HG03565 (cell line): ENCODE measurements at regions not wholly inside any gene's neighbourhood (a gene's known extent, or its start where the extent isn't known, plus 50 kb on each side); places are given as distances from the start of the nearest gene placed in this dataset.

Experiments used
- ATAC-seq: cut with Tn5 transposase; IDR thresholded peaks from one replicate; pipeline ENCODE4 v1.9.1; 2021; ENCODE audit warnings: mild to moderate bottlenecking, moderate library complexity; ENCODE audit not compliant: unreplicated experiment

DNA sequence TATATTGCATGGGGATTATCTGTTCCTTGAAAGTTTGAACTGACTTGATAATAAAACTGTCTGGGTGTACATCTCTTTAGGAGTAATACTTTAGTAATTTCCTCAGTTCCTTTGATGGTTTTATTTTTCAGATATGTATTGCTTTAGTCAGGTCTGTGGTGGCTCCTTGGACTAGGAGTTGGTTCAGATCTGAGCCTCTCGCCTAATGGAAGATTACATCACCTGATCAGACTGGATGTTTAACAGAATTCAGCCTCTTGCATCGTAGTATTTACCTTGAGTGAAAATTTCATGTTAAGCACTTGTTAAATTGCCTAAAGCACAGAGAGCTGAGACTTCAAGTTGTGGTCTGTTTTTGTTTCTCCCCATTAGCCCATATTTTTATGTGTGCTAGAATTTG, 267.3 kb downstream of the MAP2K4 start:
- ATAC-seq, result no peak

DNA sequence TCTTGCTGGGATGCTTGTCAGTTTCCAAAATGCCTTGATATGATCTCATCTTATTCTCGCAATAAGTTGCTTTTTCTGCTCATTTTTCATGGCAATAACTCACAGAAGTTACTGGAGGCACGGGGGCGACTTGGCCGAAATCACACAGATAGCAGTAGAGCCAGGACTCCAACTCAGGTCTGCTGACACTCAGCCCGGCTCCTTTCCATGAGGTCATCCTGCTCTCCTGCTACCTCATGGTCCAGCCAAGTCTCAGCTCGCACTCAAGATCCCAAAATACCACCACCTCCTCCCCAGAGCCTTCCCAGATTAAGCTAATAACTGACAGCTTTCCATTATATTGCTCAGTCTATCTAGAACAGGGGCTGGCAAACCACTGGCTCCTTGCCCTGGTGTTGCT, 269.5 kb downstream of the MAP2K4 start:
- no peak for ATAC-seq

- ATAC-seq, result no peak
These were observed 275.5 kb downstream of the MAP2K4 start for GRCh38 chr17:12296209-12296625.

- no peak for ATAC-seq
These were observed 280.9 kb downstream of the MAP2K4 start for GRCh38 chr17:12301551-12301950.

DNA sequence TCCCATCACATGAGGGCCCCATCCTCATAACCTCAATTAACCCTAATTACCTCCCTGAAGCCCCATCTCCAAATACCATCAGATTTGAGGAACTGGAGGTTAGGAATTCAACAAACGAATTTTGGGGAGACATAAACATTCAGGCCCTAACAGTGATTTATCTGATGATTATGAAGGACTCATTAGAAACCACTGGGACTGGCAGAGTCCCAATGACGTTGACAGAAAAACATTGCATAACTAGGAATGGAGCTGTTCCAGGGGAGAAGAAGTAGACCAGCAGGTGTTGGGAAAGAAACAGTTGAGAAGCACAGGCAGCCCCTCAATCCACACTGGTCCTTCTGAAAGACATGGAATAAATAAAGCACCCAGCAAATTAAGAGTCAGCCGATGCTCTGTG, 282.0 kb downstream of the MAP2K4 start:
- no peak for ATAC-seq

DNA sequence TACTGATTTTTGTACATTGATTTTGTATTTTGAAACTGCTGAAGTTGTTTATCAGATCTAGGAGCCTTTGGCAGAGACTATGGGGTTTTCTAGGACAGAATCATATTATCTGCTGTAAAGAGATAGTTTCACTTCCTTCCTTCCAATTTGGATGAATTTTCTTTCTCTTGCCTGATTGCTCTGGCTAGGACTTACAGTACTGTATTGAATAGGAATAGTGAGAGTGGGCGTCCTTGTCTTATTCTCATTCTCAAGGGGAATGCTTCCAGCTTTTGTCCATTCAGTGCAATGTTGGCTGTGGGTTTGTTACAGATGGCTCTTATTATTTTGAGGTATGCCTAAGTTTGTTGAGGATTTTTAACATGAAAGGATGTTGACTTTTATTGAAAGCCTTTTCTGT, 290.1 kb downstream of the MAP2K4 start:
- ATAC-seq, result no peak

- ATAC-seq, result no peak
These were observed 292.0 kb downstream of the MAP2K4 start for GRCh38 chr17:12312692-12313091.

DNA sequence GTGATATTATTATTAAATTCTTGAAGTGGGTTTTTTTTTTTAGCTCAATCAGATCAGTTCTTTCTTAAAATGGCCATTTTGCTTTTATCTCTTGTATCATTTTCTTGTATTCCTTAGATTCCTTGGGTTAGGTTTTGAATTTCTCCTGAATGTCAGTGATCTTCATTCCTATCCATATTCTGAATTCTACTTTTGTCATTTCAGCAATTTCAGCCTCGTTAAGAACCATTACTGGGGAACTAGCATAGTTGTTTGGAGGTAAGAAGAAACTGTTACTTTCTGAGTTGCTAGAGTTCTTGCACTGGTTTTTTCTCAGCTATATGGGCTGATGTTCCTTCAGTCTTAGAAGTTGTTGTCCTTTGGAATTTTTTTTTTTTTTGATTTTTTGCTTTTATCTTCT, 293.1 kb downstream of the MAP2K4 start:
- ATAC-seq, result no peak

- ATAC-seq, result no peak
These were observed 295.3 kb downstream of the MAP2K4 start for GRCh38 chr17:12316021-12316420.

GRCh38 chr17:12318571-12319266, 298.0 kb downstream of the MAP2K4 start:
- ATAC-seq, result no peak

DNA sequence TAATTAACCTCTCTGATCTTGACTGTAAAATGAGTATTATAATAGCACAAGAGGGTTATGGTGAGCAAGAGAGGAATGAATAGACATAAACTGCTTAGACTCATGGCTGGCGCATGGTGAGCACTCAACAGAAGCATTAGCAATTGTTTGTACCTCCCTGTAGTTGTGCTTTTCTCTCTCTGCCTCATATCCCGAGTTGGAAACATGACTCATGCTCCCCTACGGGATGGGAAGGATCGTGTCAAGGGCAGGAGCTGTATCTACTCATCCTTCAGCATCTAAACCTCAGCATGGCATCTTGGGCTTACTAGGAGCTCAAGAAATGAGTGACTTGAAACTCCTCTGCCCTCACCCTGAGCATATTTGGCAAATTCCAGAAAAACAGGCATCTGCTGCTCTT, 299.6 kb downstream of the MAP2K4 start:
- ATAC-seq, result no peak

- ATAC-seq, result no peak
These were observed 307.5 kb downstream of the MAP2K4 start for GRCh38 chr17:12328204-12328603.

- no peak for ATAC-seq
These were observed 309.8 kb downstream of the MAP2K4 start for GRCh38 chr17:12330456-12330855.

- ATAC-seq, result no peak
These were observed 320.7 kb downstream of the MAP2K4 start for GRCh38 chr17:12341328-12341727.

DNA sequence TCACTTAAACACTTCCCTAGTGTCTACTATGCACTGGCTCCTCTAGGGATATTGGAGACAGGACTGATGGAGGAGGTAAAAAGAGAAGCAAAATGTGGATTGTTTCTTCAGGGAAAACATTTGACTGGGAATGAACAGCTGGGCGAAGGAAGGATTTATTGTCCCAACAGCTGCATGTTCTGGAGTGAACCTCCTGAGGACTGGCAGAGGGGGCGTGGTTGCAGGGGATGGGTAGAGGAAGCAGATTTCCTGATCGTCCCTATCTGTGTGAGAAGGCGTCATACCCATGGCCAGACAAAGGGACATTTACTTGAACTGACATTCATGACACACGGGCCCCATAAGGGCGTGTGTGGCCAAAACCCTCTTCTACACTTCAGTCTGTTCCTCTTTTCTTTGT, 321.5 kb downstream of the MAP2K4 start:
- ATAC-seq, result no peak

GRCh38 chr17:12342609-12343435, 322.1 kb downstream of the MAP2K4 start:
- ATAC-seq, result no peak

DNA sequence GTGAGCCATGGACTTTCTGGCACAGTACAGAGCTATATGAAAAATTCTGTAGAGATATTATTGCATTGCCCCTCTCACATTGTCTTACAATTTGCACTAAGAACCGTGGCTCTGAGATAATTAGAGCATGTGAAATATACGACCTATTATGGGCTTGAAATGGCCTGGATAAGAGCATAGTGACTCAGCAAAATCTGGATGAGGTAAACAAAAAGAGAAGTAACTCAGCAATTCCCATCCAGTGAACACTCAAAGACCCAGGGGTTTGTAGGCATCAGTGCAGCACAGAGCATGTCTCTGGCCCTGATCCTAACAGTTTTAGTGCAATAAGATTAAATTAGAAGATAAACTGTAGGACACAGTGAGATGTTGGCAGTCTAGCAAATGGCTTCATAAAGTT, 317.2 kb upstream of the MYOCD start:
- no peak for ATAC-seq

DNA sequence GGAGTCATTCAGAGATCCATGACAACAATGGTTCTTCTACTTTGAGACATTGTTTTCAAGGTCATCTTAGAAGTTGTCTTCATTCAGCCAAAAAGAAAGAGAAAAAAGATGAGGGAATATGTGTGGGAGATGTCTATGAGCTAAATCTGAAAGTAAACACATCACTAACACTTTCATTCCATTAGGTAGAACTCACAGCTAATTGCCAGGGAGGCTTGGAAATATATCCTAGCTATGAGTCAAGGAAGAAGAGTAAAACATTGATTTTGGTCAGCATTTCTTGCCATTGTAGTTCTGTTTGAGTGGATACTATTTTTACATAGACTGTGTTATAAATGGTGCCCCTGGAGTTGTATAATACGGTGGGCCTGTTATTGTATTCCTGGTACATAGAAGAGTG, 316.4 kb upstream of the MYOCD start:
- no peak for ATAC-seq

DNA sequence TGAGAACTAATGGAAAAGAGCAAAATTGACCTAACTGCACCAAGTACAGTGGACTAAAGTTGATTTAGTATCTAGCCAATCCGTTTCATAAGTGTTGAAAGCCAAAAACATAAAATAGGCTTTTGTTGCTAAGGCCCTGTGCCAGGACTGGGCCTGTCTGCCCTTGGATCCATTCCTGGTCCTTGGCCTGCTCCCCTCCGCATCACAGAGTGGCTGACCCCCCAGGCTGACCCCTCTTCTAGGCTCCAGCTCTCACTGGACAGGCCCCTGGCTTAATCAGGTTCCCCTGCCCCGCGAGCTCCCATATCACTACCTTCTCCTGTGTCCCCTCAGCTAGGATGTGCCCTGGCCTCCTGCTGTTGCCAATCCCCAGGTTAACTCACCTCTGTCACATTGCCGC, 313.6 kb upstream of the MYOCD start:
- ATAC-seq, result no peak

GRCh38 chr17:12357600-12357999, 308.1 kb upstream of the MYOCD start:
- no peak for ATAC-seq

DNA sequence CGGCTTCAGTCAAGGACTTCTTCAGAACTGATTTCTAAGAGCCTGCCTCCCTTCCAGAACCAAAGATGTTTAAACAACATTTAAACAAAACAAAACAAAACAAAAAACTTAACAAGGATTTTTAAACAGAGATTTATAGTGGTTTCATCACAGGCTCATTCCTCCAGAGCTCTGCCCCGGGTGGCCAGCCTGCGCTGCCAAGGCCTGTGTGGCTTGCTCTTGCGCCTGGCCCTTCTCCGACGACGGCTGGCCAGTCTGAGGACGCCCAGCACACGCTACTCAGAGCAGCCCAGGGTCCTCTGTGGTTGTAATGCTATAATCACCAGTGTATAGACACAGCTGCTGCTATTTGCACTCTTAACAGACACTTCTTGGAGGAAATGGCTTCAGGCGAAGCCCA, 307.2 kb upstream of the MYOCD start:
- no peak for ATAC-seq

DNA sequence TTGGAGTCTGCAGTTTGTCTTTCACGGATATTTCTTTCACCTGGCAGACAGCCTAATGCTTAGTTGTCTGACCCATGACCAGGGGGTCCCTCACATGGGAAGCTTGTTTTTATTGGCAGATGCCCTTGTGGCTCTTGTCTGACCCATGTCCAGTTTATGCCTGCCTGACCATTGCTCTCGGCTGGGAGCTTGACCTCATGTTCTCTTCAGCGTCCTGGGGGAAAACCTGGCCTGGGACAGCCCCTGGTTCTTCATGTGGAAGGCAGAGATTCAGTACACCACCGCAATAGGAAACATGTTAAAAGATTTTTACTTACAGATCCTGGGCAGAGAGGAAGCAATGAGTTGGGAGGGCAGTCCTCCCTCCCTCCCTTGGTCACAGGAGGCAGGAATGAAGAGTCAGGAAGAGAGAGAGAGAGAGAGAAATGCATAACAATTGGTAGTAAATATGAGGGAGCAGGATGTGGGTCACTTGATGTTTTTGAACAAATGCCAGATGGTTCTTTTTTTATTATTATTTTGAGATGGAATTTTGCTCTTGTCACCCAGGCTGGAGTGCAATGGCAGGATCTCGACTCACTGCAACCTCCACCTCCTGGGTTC, 302.7 kb upstream of the MYOCD start:
- no peak for ATAC-seq
